GM12875 (cell line): ENCODE measurements at regions not wholly inside any gene's neighbourhood (a gene's known extent, or its start where the extent isn't known, plus 50 kb on each side); places are given as distances from the start of the nearest gene placed in this dataset.
"Not testable (repeated sequence)": the region's sequence is repeated elsewhere in the genome, so short reads cannot be mapped to it uniquely, and the experiment has no call there.

Experiments
- H3K4me3 ChIP-seq: one replicate; pipeline ENCODE4 v1.5.1; 2011; ENCODE audit warnings: low read depth, low read length, control low read depth
- CTCF ChIP-seq: IDR thresholded peaks from 2 replicates; pipeline ENCODE4 v1.5.1; 2011; ENCODE audit warnings: low read depth, mild to moderate bottlenecking, control low read depth, inconsistent platforms, low read length, moderate library complexity, borderline replicate concordance; ENCODE audit not compliant: insufficient read depth

GRCh38 chr2:154580767-154581166 lies 117.7 kb upstream of the KCNJ3 start:
- TF ChIP-seq CTCF = no peak
- H3K4me3 ChIP-seq = no peak overlapping the region

GRCh38 chr2:154582694-154583093 lies 115.8 kb upstream of the KCNJ3 start:
- H3K4me3 ChIP-seq = not testable (repeated sequence)

- H3K4me3 ChIP-seq = not testable (repeated sequence)
Measured at GRCh38 chr2:154583274-154583673, 115.2 kb upstream of the KCNJ3 start.

GRCh38 chr2:154587739-154588138 lies 110.8 kb upstream of the KCNJ3 start:
- H3K4me3 ChIP-seq = no peak overlapping the region
- no peak for TF ChIP-seq CTCF

GRCh38 chr2:154588838-154589237 lies 109.7 kb upstream of the KCNJ3 start:
- TF ChIP-seq CTCF = no peak

GRCh38 chr2:154589514-154589913 lies 109.0 kb upstream of the KCNJ3 start:
- no peak overlapping the region for H3K4me3 ChIP-seq
- TF ChIP-seq CTCF = no peak

More at GRCh38 chr2:154588838-154589237, 109.7 kb upstream of the KCNJ3 start:
- no peak overlapping the region for H3K4me3 ChIP-seq

GRCh38 chr2:154591294-154591820 lies 107.1 kb upstream of the KCNJ3 start:
- no peak overlapping the region for H3K4me3 ChIP-seq
- TF ChIP-seq CTCF = no peak

- no peak overlapping the region for H3K4me3 ChIP-seq
- no peak for TF ChIP-seq CTCF
Measured at GRCh38 chr2:154599189-154599588, 99.3 kb upstream of the KCNJ3 start.
